Muscle layer of colon (tissue), 2 donors: ENCODE measurements at regions not wholly inside any gene's neighbourhood (a gene's known extent, or its start where the extent isn't known, plus 50 kb on each side); places are given as distances from the start of the nearest gene placed in this dataset.

Experiments used
- H3K27ac ChIP-seq: one replicate; pipeline ENCODE4 v1.7.0; 2013; ENCODE audit warnings: low read depth, mild to moderate bottlenecking, low read length, moderate library complexity
- H3K27me3 ChIP-seq, 2 donors: one replicate each; pipeline ENCODE4 v1.7.0; 2013; ENCODE audit warnings: low read length in 2 of 2, mild to moderate bottlenecking in 2 of 2; ENCODE audit not compliant: insufficient read depth in 2 of 2, control insufficient read depth in 1 of 2
- H3K36me3 ChIP-seq: one replicate; pipeline ENCODE4 v1.7.0; 2013; ENCODE audit warnings: mild to moderate bottlenecking, low read length; ENCODE audit not compliant: insufficient read depth
- H3K4me1 ChIP-seq: one replicate; pipeline ENCODE4 v1.7.0; 2013; ENCODE audit warnings: mild to moderate bottlenecking, low read length; ENCODE audit not compliant: insufficient read depth
- H3K4me3 ChIP-seq, 2 donors: one replicate each; pipeline ENCODE4 v1.7.0; 2013; ENCODE audit warnings: low read length in 2 of 2, low read depth in 1 of 2, mild to moderate bottlenecking in 1 of 2, moderate library complexity in 1 of 2
- H3K9ac ChIP-seq: one replicate; pipeline ENCODE4 v1.7.0; 2013; ENCODE audit warnings: low read length
- H3K9me3 ChIP-seq: one replicate; pipeline ENCODE4 v1.7.0; 2013; ENCODE audit warnings: mild to moderate bottlenecking, low read length
- donor health status: abdominal sarcoma.
- donor health status: Adenocarcinoma of cecum.

GRCh38 chr21:15932726-15933125, 202.9 kb downstream of the USP25 start:
- H3K36me3 ChIP-seq, result no peaks in the 10 kb centered on the region
- no peak overlapping the region for H3K9ac ChIP-seq
- no peaks in the 10 kb centered on the region for H3K9me3 ChIP-seq
- no peak overlapping the region for H3K27ac ChIP-seq
- H3K4me1 ChIP-seq, result no peaks in the 10 kb centered on the region
- no peaks in the 10 kb centered on the region for H3K27me3 ChIP-seq
- H3K4me3 ChIP-seq, result no peak overlapping the region

- Histone ChIP-seq H3K9ac (no peak overlapping the region), H3K36me3 (no peaks in the 10 kb centered on the region), H3K9me3 (no peaks in the 10 kb centered on the region), H3K27ac (no peak overlapping the region), H3K4me3 (no peak overlapping the region), H3K4me1 (no peaks in the 10 kb centered on the region), H3K27me3 (no peaks in the 10 kb centered on the region)
These were observed 205.7 kb downstream of the USP25 start for GRCh38 chr21:15935530-15935929.

DNA sequence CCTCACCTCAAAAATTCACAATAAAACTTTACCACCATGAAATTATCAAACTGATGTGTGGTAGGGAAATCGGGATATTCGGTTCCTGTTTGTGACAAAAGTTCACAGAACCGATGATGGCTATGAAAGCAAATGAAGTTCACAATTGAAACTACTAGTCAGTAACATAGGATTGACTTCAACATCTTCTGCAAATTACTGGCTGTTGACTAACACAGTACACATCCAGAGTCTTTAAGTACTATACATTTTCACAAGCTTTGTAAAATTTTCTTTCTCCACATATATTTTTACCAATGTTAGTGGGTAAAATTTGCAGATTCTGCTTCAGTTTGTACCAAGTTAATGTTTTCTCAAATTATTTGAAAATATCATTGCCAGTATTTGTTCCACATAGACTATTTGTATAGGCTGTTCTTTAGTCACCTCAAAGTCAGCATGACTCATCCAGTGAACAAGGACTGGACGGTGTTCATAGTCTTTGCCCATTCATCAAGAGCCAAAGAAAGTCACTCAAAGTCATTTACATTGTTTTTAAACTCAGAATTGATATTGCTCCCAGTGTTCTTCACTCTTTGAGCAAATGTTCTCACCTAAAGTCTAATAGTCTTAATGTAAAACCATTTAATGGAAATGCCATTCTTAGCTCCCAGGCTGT, 213.4 kb downstream of the USP25 start:
- Histone ChIP-seq H3K9ac (no peak overlapping the region), H3K4me1 (no peaks in the 10 kb centered on the region)

DNA sequence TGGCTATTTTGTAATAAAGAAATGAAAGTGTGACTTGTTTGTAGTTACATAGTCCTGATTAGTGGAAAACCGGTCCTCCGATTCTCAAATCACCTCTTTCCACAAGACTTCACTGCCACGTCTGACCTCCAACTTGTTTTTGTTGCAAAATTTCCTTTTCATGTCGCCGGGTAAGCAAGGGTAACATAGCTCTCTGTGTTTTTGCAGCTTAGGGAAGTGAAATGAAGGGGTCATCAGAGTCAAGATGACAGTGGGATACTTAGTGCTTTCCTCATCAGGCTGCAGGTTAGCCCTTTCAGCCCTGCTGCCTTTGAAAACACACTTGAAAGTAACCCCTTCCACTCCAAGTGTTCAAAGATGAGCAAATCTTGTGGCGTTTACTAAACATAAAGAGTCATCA, 217.9 kb downstream of the USP25 start:
- Histone ChIP-seq H3K27me3 (no peaks in the 10 kb centered on the region), H3K9me3 (no peaks in the 10 kb centered on the region), H3K27ac (no peak overlapping the region), H3K4me3 (no peak overlapping the region), H3K4me1 (no peaks in the 10 kb centered on the region), H3K9ac (no peak overlapping the region), H3K36me3 (no peaks in the 10 kb centered on the region)

More for the DNA sequence above, 213.4 kb downstream of the USP25 start:
- H3K27me3 ChIP-seq, result no peaks in the 10 kb centered on the region
- no peak overlapping the region for H3K27ac ChIP-seq
- no peaks in the 10 kb centered on the region for H3K36me3 ChIP-seq
- H3K9me3 ChIP-seq, result no peaks in the 10 kb centered on the region
- H3K4me3 ChIP-seq, result no peak overlapping the region

- H3K4me3 ChIP-seq, result no peak overlapping the region
- H3K36me3 ChIP-seq, result no peaks in the 10 kb centered on the region
- H3K4me1 ChIP-seq, result no peaks in the 10 kb centered on the region
- no peaks in the 10 kb centered on the region for H3K27me3 ChIP-seq
- no peak overlapping the region for H3K27ac ChIP-seq
- no peaks in the 10 kb centered on the region for H3K9me3 ChIP-seq
- H3K9ac ChIP-seq, result no peak overlapping the region
These were observed 223.9 kb downstream of the USP25 start for GRCh38 chr21:15953551-15954116.

GRCh38 chr21:15964236-15964855, 234.6 kb downstream of the USP25 start:
- H3K36me3 ChIP-seq, result no peaks in the 10 kb centered on the region
- H3K9ac ChIP-seq, result no peak overlapping the region
- no peak overlapping the region for H3K4me3 ChIP-seq
- H3K27ac ChIP-seq, result no peak overlapping the region
- no peaks in the 10 kb centered on the region for H3K27me3 ChIP-seq
- no peaks in the 10 kb centered on the region for H3K4me1 ChIP-seq
- no peaks in the 10 kb centered on the region for H3K9me3 ChIP-seq

DNA sequence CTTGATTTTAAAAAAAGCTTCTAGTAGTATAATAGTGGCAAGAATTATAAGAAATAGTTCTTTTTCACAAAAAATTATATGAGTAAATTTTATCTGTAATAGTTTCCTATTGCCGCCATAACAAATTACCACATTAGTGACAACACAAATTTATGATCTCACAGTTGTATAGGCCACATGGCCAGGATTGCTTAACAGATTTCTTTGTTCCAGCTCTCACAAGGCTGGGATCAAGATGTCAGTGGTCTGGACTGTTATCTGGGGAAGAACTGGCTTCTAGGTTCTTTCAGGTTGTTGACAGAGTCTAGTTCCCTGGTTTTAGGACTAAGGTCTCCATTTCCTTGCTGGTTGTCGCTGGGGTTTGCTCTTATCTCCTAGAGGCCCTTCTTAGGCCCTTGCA, 236.4 kb downstream of the USP25 start:
- Histone ChIP-seq H3K36me3 (no peaks in the 10 kb centered on the region), H3K9me3 (no peaks in the 10 kb centered on the region), H3K27ac (no peak overlapping the region), H3K4me1 (no peaks in the 10 kb centered on the region), H3K9ac (no peak overlapping the region), H3K27me3 (no peaks in the 10 kb centered on the region), H3K4me3 (no peak overlapping the region)

DNA sequence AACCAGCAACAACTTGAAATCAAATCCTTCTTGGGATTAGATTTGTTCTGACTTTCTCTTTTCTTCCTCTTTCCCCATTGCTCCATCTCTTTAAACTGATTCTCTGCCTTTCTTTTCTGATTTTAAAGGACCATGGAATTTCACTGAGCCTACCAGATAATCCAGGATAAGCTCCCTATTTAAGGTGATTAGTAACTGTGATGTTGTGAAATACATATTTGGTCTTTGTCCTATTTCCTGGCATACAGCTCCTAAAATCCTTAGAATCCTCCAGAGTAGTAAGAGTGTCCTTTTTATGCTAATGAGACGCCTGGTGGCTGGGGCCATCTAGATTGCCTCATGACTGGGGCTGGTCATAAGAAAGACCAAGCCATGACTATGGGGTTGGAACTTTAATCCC, 236.9 kb downstream of the USP25 start:
- H3K9me3 ChIP-seq, result no peaks in the 10 kb centered on the region
- H3K27ac ChIP-seq, result no peak overlapping the region
- no peak overlapping the region for H3K9ac ChIP-seq
- no peaks in the 10 kb centered on the region for H3K36me3 ChIP-seq
- H3K4me1 ChIP-seq, result no peaks in the 10 kb centered on the region
- H3K27me3 ChIP-seq, result no peaks in the 10 kb centered on the region
- H3K4me3 ChIP-seq, result no peak overlapping the region

DNA sequence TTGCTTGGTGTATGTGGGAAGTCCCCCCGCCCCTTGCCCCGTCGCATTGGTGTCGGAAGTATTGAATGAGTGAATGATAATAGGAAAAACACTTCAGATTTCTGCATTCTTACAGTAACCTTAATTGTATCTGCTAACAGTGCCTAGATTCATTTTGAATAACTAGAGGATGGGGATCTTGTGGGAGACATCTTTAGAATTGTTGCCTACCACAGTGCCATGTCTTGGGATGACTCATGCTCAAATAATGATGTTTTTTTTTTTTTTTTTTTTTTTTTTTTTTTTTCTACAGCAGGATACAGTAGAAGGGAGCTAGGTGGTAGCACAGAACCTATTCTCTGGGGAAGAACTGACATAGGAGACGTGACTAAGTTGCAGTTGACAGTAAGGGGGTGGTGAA, 237.9 kb downstream of the USP25 start:
- Histone ChIP-seq H3K27ac (no peak overlapping the region), H3K4me3 (no peak overlapping the region), H3K36me3 (no peaks in the 10 kb centered on the region), H3K27me3 (no peaks in the 10 kb centered on the region), H3K9me3 (no peaks in the 10 kb centered on the region), H3K9ac (no peak overlapping the region), H3K4me1 (no peaks in the 10 kb centered on the region)

- H3K4me1 ChIP-seq, result no peaks in the 10 kb centered on the region
- H3K27me3 ChIP-seq, result no peaks in the 10 kb centered on the region
- H3K4me3 ChIP-seq, result no peak overlapping the region
- no peak overlapping the region for H3K27ac ChIP-seq
- H3K36me3 ChIP-seq, result no peaks in the 10 kb centered on the region
- H3K9me3 ChIP-seq, result no peaks in the 10 kb centered on the region
- H3K9ac ChIP-seq, result no peak overlapping the region
These were observed 239.1 kb downstream of the USP25 start for GRCh38 chr21:15968776-15969310.

DNA sequence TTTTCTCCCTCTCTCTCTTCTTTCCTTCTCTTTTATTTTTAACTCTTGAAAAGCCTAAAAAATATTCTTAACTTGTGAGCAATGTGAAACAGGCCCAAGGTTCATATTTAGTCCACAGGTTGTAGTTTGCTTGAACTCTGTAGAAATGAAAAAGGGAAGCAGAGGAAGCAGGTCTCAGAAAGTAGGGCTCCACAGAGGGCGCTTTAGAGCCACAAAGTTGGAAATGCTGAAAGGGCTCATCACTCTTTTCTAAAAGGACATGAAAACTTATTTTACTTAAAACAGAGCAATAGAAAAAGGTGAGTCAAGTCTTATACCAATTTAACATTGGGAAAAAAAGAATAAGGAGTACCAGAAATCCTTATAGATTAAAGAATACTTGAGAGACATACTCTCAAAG, 247.0 kb downstream of the USP25 start:
- Histone ChIP-seq H3K36me3 (no peaks in the 10 kb centered on the region), H3K9ac (no peak overlapping the region), H3K27me3 (no peaks in the 10 kb centered on the region), H3K9me3 (no peaks in the 10 kb centered on the region), H3K27ac (no peak overlapping the region), H3K4me3 (no peak overlapping the region), H3K4me1 (no peaks in the 10 kb centered on the region)
